Fibroblast of mammary gland (primary cell): ENCODE measurements at regions not wholly inside any gene's neighbourhood (a gene's known extent, or its start where the extent isn't known, plus 50 kb on each side); places are given as distances from the start of the nearest gene placed in this dataset.
A peak's percentile ranks its signal among the peaks of the same experiment; 100 is the strongest.
"Not testable (repeated sequence)": the region's sequence is repeated elsewhere in the genome, so short reads cannot be mapped to it uniquely, and the experiment has no call there.

Experiments
- DNase-seq: peaks from one replicate; pipeline ENCODE4 v3.0.0-alpha.2; 2010; ENCODE audit warnings: low read depth
- H3K4me3 ChIP-seq: 2 replicates; pipeline ENCODE4 v1.5.1; 2011; ENCODE audit warnings: low read depth, mild to moderate bottlenecking, low read length, moderate library complexity; ENCODE audit not compliant: control insufficient read depth
- CTCF ChIP-seq: conservative IDR thresholded peaks from 2 replicates; pipeline ENCODE4 v1.5.1; 2011; ENCODE audit warnings: low read depth, low read length, inconsistent platforms; ENCODE audit not compliant: control insufficient read depth, insufficient read depth

GRCh38 chr7:19900118-19900517, 126.7 kb upstream of the TMEM196 start:
- DNase-seq: peak; percentile 1
- no peak overlapping the region for H3K4me3 ChIP-seq
- TF ChIP-seq CTCF: no peak

DNA sequence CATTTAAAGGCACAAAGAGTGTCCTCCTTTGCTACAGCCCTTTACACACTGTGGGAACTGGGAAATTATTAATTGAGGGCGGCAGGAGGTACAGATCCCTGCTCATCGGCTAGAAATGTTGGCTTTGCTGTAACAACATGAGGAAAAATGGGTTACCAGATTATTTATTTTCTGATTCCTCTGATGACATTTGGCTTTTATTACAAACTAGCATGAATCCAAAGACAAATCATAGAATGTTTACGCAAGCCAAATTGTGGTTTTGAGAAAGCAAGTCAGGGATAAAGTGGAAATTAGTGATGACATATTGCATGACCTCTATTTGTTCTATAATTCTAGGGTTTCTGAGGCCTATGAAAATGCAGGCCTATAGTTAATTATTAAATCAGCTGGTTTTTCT, 126.1 kb upstream of the TMEM196 start:
- H3K4me3 ChIP-seq: no peak overlapping the region
- peak; percentile 86 for DNase-seq
- TF ChIP-seq CTCF: no peak

- H3K4me3 ChIP-seq, DNase-seq: not testable (repeated sequence)
Observed at GRCh38 chr7:19882893-19883292, 109.5 kb upstream of the TMEM196 start.

DNA sequence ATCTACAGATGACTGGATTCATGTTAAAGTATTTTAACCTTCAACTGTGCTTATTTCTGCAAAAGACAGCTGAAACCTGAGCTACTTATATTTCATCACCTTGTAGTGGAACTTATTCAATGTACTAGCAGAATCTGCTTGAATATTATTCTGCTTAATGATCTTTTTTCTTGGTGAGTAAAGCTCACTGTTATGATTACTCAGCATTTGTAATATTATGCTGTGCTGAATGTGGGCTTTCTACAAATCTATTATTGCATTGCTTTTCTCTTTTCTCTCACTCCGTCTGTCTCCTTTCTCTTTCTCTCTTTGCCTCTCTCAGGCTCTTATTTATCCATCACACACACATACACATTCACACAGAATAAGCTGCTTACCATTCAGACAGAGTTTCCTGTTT, 98.7 kb upstream of the TMEM196 start:
- DNase-seq: no peak
- TF ChIP-seq CTCF: no peak
- no peak overlapping the region for H3K4me3 ChIP-seq

DNA sequence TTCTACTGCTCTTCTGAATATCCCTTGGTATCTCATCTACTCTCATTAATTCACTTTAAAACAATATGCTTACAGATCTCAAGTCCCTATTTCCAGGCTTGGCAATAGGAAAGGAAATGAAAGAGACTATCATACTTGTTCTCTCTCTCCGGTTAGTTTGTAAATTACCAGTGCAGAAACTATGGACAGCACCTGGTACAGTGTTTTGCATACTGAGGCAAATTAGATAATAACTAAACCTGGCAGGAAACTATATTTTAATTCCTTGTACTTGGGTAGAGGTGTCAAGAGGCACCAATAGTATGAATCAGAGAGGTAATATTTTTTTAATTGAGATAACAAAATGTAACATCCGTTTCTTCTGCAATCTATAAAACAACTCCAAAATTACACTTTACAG, 97.7 kb upstream of the TMEM196 start:
- DNase-seq: no peak
- TF ChIP-seq CTCF: no peak
- no peak overlapping the region for H3K4me3 ChIP-seq

DNA sequence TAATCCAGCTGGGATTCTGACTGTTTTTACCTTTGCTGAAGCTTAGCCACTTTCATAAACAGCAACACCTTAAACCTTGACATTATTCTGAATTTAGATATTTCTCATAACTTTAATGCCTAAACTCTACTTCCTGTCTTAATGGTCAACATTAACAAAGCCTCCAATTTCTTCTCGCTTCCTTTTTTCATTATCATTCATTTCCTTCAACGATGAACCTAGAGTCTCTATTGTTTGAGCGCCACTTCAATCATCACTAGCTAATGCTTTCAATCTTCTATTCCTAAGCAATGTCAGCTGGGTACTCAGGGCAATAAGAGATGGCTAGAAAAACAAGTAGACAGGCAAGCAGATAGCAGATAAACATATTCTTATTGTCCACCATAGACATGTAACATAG, 96.6 kb upstream of the TMEM196 start:
- H3K4me3 ChIP-seq: no peak overlapping the region
- TF ChIP-seq CTCF: no peak
- no peak for DNase-seq

- TF ChIP-seq CTCF: no peak
- no peak for DNase-seq
- H3K4me3 ChIP-seq: no peak overlapping the region
Observed at GRCh38 chr7:19853261-19853832, 79.9 kb upstream of the TMEM196 start.
